HCT116 (cell line): ENCODE measurements at regions not wholly inside any gene's neighbourhood (a gene's known extent, or its start where the extent isn't known, plus 50 kb on each side); places are given as distances from the start of the nearest gene placed in this dataset.
"Not testable (repeated sequence)": the region's sequence is repeated elsewhere in the genome, so short reads cannot be mapped to it uniquely, and the experiment has no call there.

Source experiments
- ATAC-seq: fragments of 200-7000 bp; cut with Tn5 transposase; 2 replicates; pipeline ENCODE4 v1.9.1; 2020; ENCODE audit warnings: mild to moderate bottlenecking, moderate library complexity
- BruUV-seq: library from RNA; stranded (reverse); fragments of 400-500 nt; replicated peaks from 2 replicates; lab custom pipeline; 2021; lab: Mats Ljungman, UMichigan
- CTCF ChIA-PET: fragments of 300-600 bp; sonication (Branson Sonifier 250); formaldehyde crosslinking; loops from one replicate; lab custom pipeline; 2021; ENCODE audit warnings: antibody characterized with exemption; lab: Charles Lee
- POLR2A ChIA-PET: fragments of 300-600, 350-600 bp; sonication (Branson Sonifier 250); formaldehyde crosslinking; loops from one replicate; lab custom pipeline; 2021; ENCODE audit warnings: antibody characterized with exemption; lab: Charles Lee
- RAD21 ChIA-PET, 2 experiments: fragments of 300-600 bp; sonication (Branson Sonifier 250); formaldehyde crosslinking; loops; one replicate each; lab custom pipeline; 2023; ENCODE audit warnings: low total read pairs in 2 of 2; ENCODE audit not compliant: uncharacterized antibody in 2 of 2, unreplicated experiment in 2 of 2, low non-redundant PET in 1 of 2; lab: Charles Lee
- DNase-seq: peaks from one replicate; pipeline ENCODE4 v3.0.0-alpha.2; 2010; ENCODE audit warnings: low read depth, low spot score
- H2AFZ ChIP-seq: fragments of 200-600 bp; shearing (Covaris generic), sonication (generic); 2 replicates; pipeline ENCODE4 v1.6.1; 2017; ENCODE audit warnings: low read depth, mixed run types, mixed read lengths, antibody characterized with exemption, low read length; ENCODE audit not compliant: poor library complexity, severe bottlenecking
- H3K27ac ChIP-seq: 2 replicates; pipeline ENCODE4 v1.5.1; 2012; ENCODE audit warnings: low read depth, low read length
- H3K27me3 ChIP-seq: fragments of 200-600 bp; sonication (generic); 2 replicates; pipeline ENCODE4 v1.6.1; 2016; ENCODE audit warnings: mixed run types, low read length, mixed read lengths; ENCODE audit not compliant: insufficient read depth
- H3K36me3 ChIP-seq, 2 experiments: fragments of 200-500 bp in 1 of 2; fragments of 200-600 bp in 1 of 2; sonication (Bioruptor generic) in 1 of 2; sonication (generic) in 1 of 2; 2 replicates each; pipeline versions ENCODE4 v1.5.1 to v1.6.1; 2014 to 2016; ENCODE audit warnings: low read length in 2 of 2, inconsistent platforms in 1 of 2, mixed read lengths in 1 of 2, mixed run types in 1 of 2; ENCODE audit not compliant: insufficient read depth in 2 of 2, control insufficient read depth in 1 of 2
- H3K4me1 ChIP-seq, 2 experiments: fragments of 200-600 bp in 1 of 2; sonication (generic) in 1 of 2; 2 replicates each; pipeline versions ENCODE4 v1.5.1 to v1.6.1; 2012 to 2017; ENCODE audit warnings: low read length in 2 of 2, inconsistent platforms in 1 of 2, mild to moderate bottlenecking in 1 of 2, mixed read lengths in 1 of 2, mixed run types in 1 of 2, moderate library complexity in 1 of 2; ENCODE audit not compliant: insufficient read depth in 2 of 2, control insufficient read depth in 1 of 2
- H3K4me2 ChIP-seq: fragments of 200-600 bp; sonication (generic); 2 replicates; pipeline ENCODE4 v1.6.1; 2017; ENCODE audit warnings: mixed run types, low read length, mixed read lengths
- H3K4me3 ChIP-seq, 2 experiments: fragments of 200-600 bp in 1 of 2; sonication (generic) in 1 of 2; replicated peaks in 1 of 2; 2 replicates each; pipeline ENCODE4 v1.5.1; 2011 to 2016; ENCODE audit warnings: low read length in 2 of 2, control low read depth in 1 of 2, low read depth in 1 of 2, mild to moderate bottlenecking in 1 of 2, mixed read lengths in 1 of 2, mixed run types in 1 of 2
- H3K79me2 ChIP-seq: fragments of 200-600 bp; sonication (generic); 2 replicates; pipeline ENCODE4 v1.6.1; 2017; ENCODE audit warnings: mild to moderate bottlenecking, mixed run types, low read length, moderate library complexity, mixed read lengths; ENCODE audit not compliant: insufficient read depth
- H3K9ac ChIP-seq: fragments of 200-600 bp; sonication (generic); 2 replicates; pipeline ENCODE4 v1.6.1; 2016; ENCODE audit warnings: low read length, mixed read lengths
- H3K9me2 ChIP-seq: fragments of 200-600 bp; sonication (generic), shearing (Covaris generic); 2 replicates; pipeline ENCODE4 v1.6.1; 2017; ENCODE audit warnings: mixed run types, mild to moderate bottlenecking, moderate library complexity; ENCODE audit not compliant: insufficient read depth
- H3K9me3 ChIP-seq, 2 experiments: fragments of 200-500 bp in 1 of 2; fragments of 200-600 bp in 1 of 2; sonication (Bioruptor generic) in 1 of 2; sonication (generic) in 1 of 2; 2 replicates each; pipeline ENCODE4 v1.6.1; 2014 to 2017; ENCODE audit warnings: low read length in 2 of 2, mixed read lengths in 2 of 2, inconsistent platforms in 1 of 2, low read depth in 1 of 2, mild to moderate bottlenecking in 1 of 2, mixed run types in 1 of 2, moderate library complexity in 1 of 2; ENCODE audit not compliant: control insufficient read depth in 1 of 2, insufficient read depth in 1 of 2
- H4K20me1 ChIP-seq: fragments of 200-600 bp; sonication (generic), shearing (Covaris generic); 2 replicates; pipeline ENCODE4 v1.6.1; 2017; ENCODE audit warnings: mixed run types, mild to moderate bottlenecking, moderate library complexity; ENCODE audit not compliant: insufficient read depth
- CEBPB ChIP-seq: IDR thresholded peaks from 2 replicates; pipeline ENCODE4 v1.6.1; 2012; ENCODE audit warnings: low read depth
- EZH2 ChIP-seq: fragments of 200-600 bp; sonication (generic); IDR thresholded peaks from 2 replicates; pipeline ENCODE4 v1.6.1; 2017; ENCODE audit warnings: antibody characterized with exemption, mixed run types
- FOSL1 ChIP-seq: IDR thresholded peaks from 2 replicates; pipeline ENCODE4 v1.6.1; 2012; ENCODE audit warnings: low read depth
- JUND ChIP-seq: IDR thresholded peaks from 2 replicates; pipeline ENCODE4 v1.6.1; 2012
- POLR2AphosphoS5 ChIP-seq: IDR thresholded peaks from 2 replicates; pipeline ENCODE4 v1.6.1; 2011; ENCODE audit warnings: mild to moderate bottlenecking, low read depth, low read length, moderate library complexity
- RAD21 ChIP-seq: IDR thresholded peaks from 2 replicates; pipeline ENCODE4 v1.6.1; 2012; ENCODE audit warnings: low read depth, mild to moderate bottlenecking
- SIN3A ChIP-seq: IDR thresholded peaks from 2 replicates; pipeline ENCODE4 v1.6.1; 2012; ENCODE audit warnings: low read depth
- SRF ChIP-seq: IDR thresholded peaks from 2 replicates; pipeline ENCODE4 v1.6.1; 2012; ENCODE audit warnings: low read depth
- YY1 ChIP-seq: IDR thresholded peaks from 2 replicates; pipeline ENCODE4 v1.6.1; 2011; ENCODE audit warnings: low read length, low read depth, moderate library complexity, mild to moderate bottlenecking; ENCODE audit not compliant: insufficient replicate concordance; ENCODE audit errors: extremely low read depth
- ZFX ChIP-seq: fragments of 450-650 bp; IDR thresholded peaks from 2 replicates; pipeline ENCODE4 v1.6.1; 2017
- ZNF274 ChIP-seq: fragments of 200-500 bp; sonication (Bioruptor generic); IDR thresholded peaks from 2 replicates; pipeline ENCODE4 v1.6.1; 2014; ENCODE audit warnings: mild to moderate bottlenecking, low read depth, low read length, inconsistent platforms
- intact Hi-C: fragments of 100-400 bp; cut with micrococcal nuclease; formaldehyde crosslinking; loops from 2 replicates; pipeline ENCODE4 v1.10.0; 2022
- TF ChIP-seq, protein P1 (sequence below): IDR thresholded peaks from 2 replicates; pipeline ENCODE4 v1.6.1; 2012
- TF ChIP-seq, protein P2 (sequence below): IDR thresholded peaks from 2 replicates; pipeline ENCODE4 v1.6.1; 2011; ENCODE audit warnings: mild to moderate bottlenecking, low read length, moderate library complexity; ENCODE audit not compliant: insufficient replicate concordance; ENCODE audit errors: extremely low read depth

DNA sequence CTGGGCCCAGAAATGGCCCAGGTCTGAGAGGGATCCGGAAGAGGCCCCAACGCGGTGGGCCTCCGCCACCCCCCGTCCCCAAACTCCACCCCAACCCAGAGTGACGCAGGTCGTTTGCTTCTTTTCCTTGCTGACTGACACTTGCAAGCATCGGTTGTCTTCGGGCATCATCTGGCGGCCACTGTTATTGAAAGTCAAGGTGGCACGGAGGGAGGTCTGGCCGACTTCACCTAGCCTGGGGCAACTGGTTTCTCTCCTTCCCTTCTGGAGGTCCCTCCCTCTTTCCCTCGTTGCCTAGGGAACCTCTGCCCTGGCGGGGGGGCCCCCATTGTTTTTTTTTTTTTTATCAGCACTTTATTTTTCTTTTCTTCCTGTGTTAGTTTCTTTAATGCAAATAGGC lies 241.8 kb downstream of the ALG10 start:
- DNase-seq (no peak), ATAC-seq (no peak)
- Histone ChIP-seq H3K79me2 (no peaks in the 10 kb centered on the region), H2AFZ (no peak overlapping the region), H3K4me3 (no peak overlapping the region), H3K27me3 (no peaks in the 10 kb centered on the region), H3K36me3 (no peaks in the 10 kb centered on the region), H3K9me3 (no peaks in the 10 kb centered on the region), H4K20me1 (no peaks in the 10 kb centered on the region), H3K27ac (no peak overlapping the region), H3K9ac (no peak overlapping the region), H3K9me2 (no peaks in the 10 kb centered on the region), H3K4me2 (no peak overlapping the region), H3K4me1 (no peaks in the 10 kb centered on the region)
- RAD21 ChIA-PET: no interaction called here
- intact Hi-C loops: no loop called here
- CTCF ChIA-PET: no interaction called here
- BruUV-seq: no TSS peak
- POLR2A ChIA-PET: no interaction called here
- TF ChIP-seq, protein P1, sequence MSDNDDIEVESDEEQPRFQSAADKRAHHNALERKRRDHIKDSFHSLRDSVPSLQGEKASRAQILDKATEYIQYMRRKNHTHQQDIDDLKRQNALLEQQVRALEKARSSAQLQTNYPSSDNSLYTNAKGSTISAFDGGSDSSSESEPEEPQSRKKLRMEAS: no peak
- TF ChIP-seq POLR2AphosphoS5 (no peak), JUND (no peak), RAD21 (no peak), FOSL1 (no peak), YY1 (no peak), CEBPB (no peak), EZH2 (no peak), ZNF274 (no peak), SRF (no peak), SIN3A (no peak), ZFX (no peak)
- TF ChIP-seq, protein P2, sequence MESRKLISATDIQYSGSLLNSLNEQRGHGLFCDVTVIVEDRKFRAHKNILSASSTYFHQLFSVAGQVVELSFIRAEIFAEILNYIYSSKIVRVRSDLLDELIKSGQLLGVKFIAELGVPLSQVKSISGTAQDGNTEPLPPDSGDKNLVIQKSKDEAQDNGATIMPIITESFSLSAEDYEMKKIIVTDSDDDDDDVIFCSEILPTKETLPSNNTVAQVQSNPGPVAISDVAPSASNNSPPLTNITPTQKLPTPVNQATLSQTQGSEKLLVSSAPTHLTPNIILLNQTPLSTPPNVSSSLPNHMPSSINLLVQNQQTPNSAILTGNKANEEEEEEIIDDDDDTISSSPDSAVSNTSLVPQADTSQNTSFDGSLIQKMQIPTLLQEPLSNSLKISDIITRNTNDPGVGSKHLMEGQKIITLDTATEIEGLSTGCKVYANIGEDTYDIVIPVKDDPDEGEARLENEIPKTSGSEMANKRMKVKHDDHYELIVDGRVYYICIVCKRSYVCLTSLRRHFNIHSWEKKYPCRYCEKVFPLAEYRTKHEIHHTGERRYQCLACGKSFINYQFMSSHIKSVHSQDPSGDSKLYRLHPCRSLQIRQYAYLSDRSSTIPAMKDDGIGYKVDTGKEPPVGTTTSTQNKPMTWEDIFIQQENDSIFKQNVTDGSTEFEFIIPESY: no peak

DNA sequence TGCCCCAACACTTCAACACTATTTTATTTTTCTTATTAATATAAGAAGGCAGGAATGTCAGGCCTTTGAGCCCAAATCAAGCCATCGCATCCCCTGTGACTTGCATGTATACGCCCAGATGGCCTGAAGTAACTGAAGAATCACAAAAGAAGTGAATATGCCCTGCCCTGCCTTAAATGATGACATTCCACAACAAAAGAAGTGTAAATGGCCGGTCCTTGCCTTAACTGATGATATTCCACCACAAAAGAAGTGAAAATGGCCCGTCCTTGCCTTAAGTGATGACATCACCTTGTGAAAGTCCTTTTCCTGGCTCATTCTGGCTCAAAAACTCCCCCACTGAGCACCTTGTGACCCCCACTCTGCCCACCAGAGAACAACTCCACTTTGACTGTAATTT lies 251.4 kb downstream of the ALG10 start:
- intact Hi-C loops, RAD21 ChIA-PET: not testable (repeated sequence)

More for the DNA sequence above, 251.4 kb downstream of the ALG10 start:
- CTCF ChIA-PET, H3K4me1 ChIP-seq, H2AFZ ChIP-seq, H4K20me1 ChIP-seq, H3K4me3 ChIP-seq, H3K9ac ChIP-seq, POLR2A ChIA-PET, H3K27ac ChIP-seq, H3K4me2 ChIP-seq, H3K9me3 ChIP-seq, ATAC-seq, H3K27me3 ChIP-seq, H3K36me3 ChIP-seq, H3K9me2 ChIP-seq, DNase-seq, H3K79me2 ChIP-seq, BruUV-seq: not testable (repeated sequence)
